HG03175 (cell line): ENCODE measurements at regions not wholly inside any gene's neighbourhood (a gene's known extent, or its start where the extent isn't known, plus 50 kb on each side); places are given as distances from the start of the nearest gene placed in this dataset.

Experiments
- ATAC-seq: cut with Tn5 transposase; IDR thresholded peaks from one replicate; pipeline ENCODE4 v1.9.1; 2021; ENCODE audit warnings: mild to moderate bottlenecking, moderate library complexity; ENCODE audit not compliant: unreplicated experiment

- ATAC-seq = no peak
Observed at GRCh38 chr2:8016688-8017087, 665.2 kb upstream of the ID2 start.

DNA sequence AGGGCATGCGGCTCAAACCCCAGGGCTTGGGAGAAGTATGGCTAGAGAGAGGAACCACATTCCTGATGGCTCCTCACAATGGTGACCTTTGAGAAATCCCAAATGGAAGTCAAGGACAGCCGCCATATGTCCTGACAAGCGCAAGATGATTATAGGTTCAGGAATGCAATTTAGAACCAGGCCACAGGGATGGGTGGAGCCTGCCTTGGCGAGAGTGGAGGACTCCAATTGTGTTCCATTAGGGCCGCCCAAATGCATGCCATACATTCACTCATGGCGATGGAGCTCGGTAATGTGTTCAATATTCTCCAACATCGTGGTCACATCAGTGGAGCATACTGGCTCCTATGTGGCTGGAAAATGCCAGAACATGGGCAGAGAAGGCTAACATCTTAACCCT is 662.9 kb upstream of the ID2 start:
- no peak for ATAC-seq

DNA sequence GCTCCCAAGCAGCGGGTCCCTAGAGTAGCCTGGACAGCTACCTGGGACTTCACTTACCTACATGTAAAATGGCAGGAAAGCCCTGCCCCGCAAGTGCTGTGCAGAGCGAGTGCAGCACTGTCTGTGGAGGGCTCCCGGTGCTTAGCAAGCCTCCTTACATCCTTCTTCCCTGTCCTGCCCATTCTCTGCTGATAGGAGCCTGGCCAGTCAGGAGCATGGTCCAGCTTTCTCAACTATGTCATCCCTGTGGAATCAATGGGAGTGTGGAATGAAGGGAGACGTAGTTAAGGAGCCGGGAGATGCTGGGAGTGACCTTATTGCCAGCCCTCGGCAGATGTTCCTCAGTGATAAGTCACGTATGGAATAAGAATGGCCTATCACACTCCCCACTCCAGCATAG is 661.9 kb upstream of the ID2 start:
- no peak for ATAC-seq

GRCh38 chr2:8021921-8022320 is 659.9 kb upstream of the ID2 start:
- ATAC-seq = no peak

DNA sequence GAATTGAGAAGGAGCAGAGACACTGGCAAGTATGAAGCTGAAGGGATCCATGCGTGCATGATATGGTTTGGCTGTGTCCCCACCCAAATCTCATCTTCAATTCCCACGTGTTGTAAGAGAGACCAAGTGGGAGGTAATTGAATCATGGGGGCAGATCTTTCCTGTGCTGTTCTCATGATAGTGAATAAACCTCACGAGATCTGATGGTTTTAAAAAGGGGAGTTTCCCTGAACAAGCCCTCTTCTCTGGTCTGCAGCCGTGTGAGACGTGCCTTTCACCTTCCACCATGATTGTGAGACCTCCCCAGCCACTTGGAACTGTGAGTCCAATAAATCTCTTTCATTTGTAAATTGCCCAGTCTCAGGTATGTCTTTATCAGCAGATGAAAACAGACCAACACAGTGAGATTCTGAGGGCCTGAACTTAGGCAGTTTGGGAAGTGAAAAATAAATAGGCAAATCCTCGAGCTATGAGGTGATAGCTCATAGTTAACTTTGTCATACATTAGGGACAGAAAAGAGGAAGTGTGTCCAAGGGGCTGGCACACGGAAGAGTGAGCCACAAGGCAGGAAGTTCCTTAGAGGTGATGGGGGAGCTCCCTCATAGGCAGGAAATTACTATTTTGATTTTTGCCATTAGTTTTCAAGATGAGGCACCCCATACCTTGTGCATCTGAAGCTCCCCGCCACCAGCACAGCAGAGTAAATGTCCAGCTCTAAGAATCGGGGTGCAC is 658.8 kb upstream of the ID2 start:
- ATAC-seq = peak; percentile 73

GRCh38 chr2:8024506-8024905 is 657.4 kb upstream of the ID2 start:
- no peak for ATAC-seq

DNA sequence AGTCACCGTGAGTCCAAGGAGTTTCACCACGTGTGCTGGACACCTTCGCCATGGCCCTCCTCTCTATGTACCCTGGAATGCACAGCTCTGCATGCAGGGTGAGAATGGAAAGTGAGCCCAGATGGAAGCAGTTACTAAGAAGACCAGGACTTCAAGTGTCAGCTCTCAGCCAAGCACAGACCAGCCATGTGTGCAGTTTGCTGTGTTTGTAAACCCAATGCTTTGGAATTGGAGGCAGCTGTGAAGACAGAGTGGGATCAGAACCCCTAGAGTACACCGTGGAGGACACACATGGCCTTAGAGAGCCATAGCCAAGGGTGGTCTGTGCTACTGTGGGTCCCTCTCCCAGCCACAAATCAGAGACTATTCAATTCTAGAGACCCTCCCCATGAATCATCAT is 655.5 kb upstream of the ID2 start:
- no peak for ATAC-seq

- ATAC-seq = no peak
Observed at GRCh38 chr2:8027387-8027786, 654.5 kb upstream of the ID2 start.

- no peak for ATAC-seq
Observed at GRCh38 chr2:8028036-8028435, 653.8 kb upstream of the ID2 start.

GRCh38 chr2:8028436-8028835 is 653.4 kb upstream of the ID2 start:
- ATAC-seq = no peak

DNA sequence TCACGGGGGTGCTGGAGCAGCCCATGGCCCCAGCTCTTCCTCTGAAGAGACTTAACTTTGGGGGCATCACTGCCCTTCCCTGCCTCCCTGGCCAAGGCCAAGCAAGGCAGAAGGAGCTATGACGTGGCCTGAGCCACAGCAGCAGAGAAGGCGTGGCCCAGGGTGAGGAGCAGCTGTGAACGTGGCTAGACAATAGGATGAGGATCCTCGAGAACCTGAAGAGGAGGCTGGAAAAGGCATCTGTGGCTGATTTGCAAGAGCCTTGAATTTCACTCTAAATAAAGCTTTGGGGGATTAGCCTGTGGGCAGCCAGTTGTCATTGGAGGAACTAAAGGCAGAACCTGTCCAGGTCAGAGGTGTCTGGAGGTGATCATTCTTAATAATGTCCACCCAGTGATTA is 652.9 kb upstream of the ID2 start:
- ATAC-seq = no peak

DNA sequence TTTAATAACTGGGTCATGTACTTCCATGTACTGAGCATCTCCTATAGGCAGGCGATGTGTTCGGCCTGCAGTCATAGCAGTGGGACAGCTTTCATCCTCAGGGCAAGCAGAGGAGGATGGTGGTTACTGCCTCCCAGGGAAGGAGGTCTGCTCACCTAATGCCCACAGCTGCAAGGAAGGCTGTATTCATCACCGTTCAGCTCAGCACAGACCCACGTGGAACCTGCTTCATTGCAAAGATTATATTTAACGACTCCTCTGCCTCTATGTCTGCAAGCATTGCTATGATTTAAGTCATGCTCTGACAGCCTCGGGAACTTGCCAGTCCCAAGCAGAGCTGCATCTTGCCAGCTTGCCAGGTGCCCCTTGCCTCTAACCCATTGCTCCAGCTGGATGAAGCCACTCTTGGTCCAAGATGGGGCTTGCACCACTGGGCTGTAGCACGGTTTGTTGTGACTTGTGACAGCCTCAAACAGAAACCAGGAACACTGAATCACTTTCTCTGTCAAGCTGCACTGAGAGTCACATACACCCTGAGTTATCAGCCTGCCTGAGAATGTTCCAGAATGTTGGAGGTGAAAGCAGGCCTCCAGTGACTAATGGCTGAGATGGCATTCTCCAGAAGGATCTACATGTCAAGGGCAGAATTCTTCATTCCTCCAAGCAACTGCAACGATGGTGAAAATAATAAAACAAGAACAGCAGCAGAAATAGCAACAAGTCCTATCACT is 651.1 kb upstream of the ID2 start:
- ATAC-seq = no peak

DNA sequence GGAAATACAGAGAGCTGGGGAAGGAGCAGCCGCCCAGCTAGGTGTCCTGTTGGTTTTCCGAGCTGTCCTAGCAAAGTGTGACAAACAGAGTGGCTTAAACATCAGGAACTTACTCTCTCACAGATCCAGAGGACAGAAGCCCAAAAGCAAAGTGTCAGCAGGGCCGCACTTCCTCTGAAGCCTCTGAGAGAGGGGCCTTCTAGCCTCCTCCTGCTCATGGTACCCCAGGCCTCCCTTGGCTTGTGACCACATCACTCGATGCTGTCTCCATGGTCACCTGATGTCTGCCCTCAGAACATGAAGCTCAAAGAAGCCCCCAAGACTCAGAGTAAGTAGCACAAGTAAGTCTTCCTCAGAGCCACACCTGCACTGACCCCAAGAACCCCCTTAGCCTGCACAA is 650.5 kb upstream of the ID2 start:
- ATAC-seq = no peak

GRCh38 chr2:8033546-8034096 is 648.2 kb upstream of the ID2 start:
- ATAC-seq = no peak

DNA sequence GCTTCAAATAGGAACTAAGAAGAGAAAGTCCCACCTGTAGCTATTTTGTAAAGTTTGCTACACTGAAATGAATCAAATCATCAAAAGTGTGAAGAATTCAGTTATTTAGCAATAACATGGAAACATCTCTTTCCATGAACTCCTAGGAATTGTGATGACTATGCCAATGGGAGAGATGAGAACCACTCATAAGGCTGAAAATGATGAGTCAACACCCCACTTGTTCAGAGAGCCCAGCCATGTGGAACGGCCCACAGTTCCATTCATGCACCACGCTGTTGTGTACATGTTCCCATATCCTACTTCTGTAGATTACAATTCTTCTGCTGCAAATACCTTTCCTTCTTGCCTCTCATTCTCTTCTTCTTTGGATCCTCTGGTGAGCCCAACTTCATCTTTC is 645.5 kb upstream of the ID2 start:
- ATAC-seq = no peak

DNA sequence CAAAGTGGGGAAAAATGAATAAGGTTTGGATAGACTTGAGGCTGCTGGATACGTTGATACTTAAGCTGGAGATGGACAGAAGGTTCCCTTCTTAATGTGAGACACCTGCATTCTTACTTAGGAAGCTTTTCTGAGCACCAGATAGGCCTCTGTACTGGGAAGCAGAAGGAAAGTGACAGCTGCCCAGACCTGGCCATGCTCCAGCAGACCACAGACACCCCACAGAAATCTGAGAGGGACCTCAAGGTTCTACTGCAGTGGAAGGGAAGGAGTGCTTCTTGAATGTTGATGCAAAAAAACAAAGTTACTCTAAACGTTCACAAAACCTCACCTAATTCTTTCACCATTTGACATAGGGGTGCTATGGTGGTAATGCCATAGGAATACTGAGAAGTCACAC is 642.1 kb upstream of the ID2 start:
- no peak for ATAC-seq

- no peak for ATAC-seq
Observed at GRCh38 chr2:8043295-8043694, 638.6 kb upstream of the ID2 start.

- no peak for ATAC-seq
Observed at GRCh38 chr2:8044046-8044594, 637.7 kb upstream of the ID2 start.

DNA sequence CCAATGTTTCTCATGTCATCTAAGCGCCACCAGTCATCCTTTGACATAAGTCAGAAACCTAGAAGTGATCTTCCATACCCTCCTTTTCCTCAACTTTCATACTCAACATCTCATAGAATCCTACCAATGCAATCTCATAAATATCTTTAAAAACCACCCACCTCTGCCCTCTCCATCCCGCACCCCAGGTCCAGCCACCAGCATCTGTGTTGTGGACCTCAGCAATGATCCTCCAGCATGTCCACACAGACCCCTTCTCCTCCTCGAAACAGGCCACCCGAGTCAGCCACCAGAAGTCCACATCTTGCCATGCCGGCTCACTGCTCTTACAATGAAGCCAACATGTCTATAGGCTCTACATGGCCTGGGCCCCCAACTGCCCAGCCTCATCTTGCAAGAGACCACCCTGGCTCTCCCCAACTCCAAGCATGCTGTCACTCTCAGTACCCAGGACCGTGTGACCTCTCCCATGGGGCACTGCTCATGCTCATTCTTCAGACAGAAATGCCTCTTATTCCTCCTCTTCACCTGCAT is 636.7 kb upstream of the ID2 start:
- ATAC-seq = no peak

- no peak for ATAC-seq
Observed at GRCh38 chr2:8046849-8047248, 635.0 kb upstream of the ID2 start.

DNA sequence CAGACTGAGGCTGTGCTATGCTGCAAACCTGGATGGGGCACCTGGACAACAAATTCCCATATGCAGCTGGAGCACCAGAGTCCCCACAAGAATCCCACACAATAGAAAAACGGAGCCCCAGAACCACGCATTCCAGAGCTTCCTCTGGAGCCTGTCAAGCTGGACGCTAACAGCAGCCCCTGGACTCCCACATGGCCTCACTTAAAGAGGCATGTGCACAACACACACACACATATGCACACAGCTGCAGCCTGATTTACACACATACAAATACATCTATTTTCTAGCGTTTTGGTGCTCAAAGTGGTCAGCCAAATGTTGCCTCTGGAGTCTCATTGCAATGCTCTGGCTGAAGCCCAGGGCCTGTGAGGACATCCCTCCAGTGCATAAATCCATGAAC is 632.7 kb upstream of the ID2 start:
- ATAC-seq = no peak
